SU-DHL-6 (cell line): ENCODE measurements at regions not wholly inside any gene's neighbourhood (a gene's known extent, or its start where the extent isn't known, plus 50 kb on each side); places are given as distances from the start of the nearest gene placed in this dataset.
"Not testable (repeated sequence)": the region's sequence is repeated elsewhere in the genome, so short reads cannot be mapped to it uniquely, and the experiment has no call there.

Experiments
- H2AFZ ChIP-seq: fragments of 200-600 bp; sonication (generic); 2 replicates; pipeline ENCODE4 v1.6.1; 2014; ENCODE audit warnings: low read depth, mild to moderate bottlenecking, moderate library complexity, mixed read lengths, antibody characterized with exemption, low read length; ENCODE audit not compliant: severe bottlenecking
- H3F3A ChIP-seq: fragments of 200-600 bp; shearing (Covaris generic); 2 replicates; pipeline ENCODE4 v1.6.0; 2016; ENCODE audit warnings: antibody characterized with exemption, mild to moderate bottlenecking; ENCODE audit not compliant: insufficient read depth
- H3K27ac ChIP-seq: fragments of 200-600 bp; sonication (generic); 2 replicates; pipeline ENCODE4 v1.5.1; 2016; ENCODE audit warnings: low read depth, mild to moderate bottlenecking, low read length, moderate library complexity, mixed read lengths
- H3K27me3 ChIP-seq: fragments of 200-600 bp; sonication (generic), shearing (Covaris generic); 2 replicates; pipeline ENCODE4 v1.6.0; 2014; ENCODE audit warnings: mild to moderate bottlenecking, low read length
- H3K36me3 ChIP-seq: fragments of 200-600 bp; sonication (generic); 2 replicates; pipeline ENCODE4 v1.6.1; 2014; ENCODE audit warnings: mild to moderate bottlenecking, low read length, mixed read lengths
- H3K4me2 ChIP-seq: fragments of 300-600, 200-600 bp; shearing (Covaris generic), sonication (generic); 2 replicates; pipeline ENCODE4 v1.6.0; 2014; ENCODE audit warnings: low read length, low read depth, mild to moderate bottlenecking; ENCODE audit not compliant: poor library complexity, severe bottlenecking
- H3K4me3 ChIP-seq: fragments of 200-600 bp; sonication (generic); 2 replicates; pipeline ENCODE4 v1.5.1; 2014; ENCODE audit warnings: antibody characterized with exemption, low read length, mild to moderate bottlenecking, mixed read lengths; ENCODE audit not compliant: insufficient read depth, poor library complexity, severe bottlenecking
- H3K79me2 ChIP-seq: fragments of 200-600 bp; sonication (generic); 2 replicates; pipeline ENCODE4 v1.6.1; 2014; ENCODE audit warnings: mild to moderate bottlenecking, low read length, moderate library complexity; ENCODE audit not compliant: insufficient read depth
- H3K9ac ChIP-seq: fragments of 200-600 bp; sonication (generic); 2 replicates; pipeline ENCODE4 v1.7.0; 2014; ENCODE audit warnings: mild to moderate bottlenecking, low read length
- H3K9me2 ChIP-seq: fragments of 200-600 bp; sonication (generic); replicated peaks from 2 replicates; pipeline ENCODE4 v1.6.1; 2014; ENCODE audit warnings: low read length; ENCODE audit not compliant: insufficient read depth
- H3K9me3 ChIP-seq: fragments of 200-600 bp; sonication (generic); 2 replicates; pipeline ENCODE4 v1.6.1; 2014; ENCODE audit warnings: low read length, mixed read lengths; ENCODE audit not compliant: insufficient read depth
- H4K20me1 ChIP-seq: fragments of 200-600 bp; sonication (generic); 2 replicates; pipeline ENCODE4 v1.6.1; 2014; ENCODE audit warnings: low read depth, mild to moderate bottlenecking, antibody characterized with exemption, low read length, moderate library complexity, mixed read lengths
- EZH2phosphoT487 ChIP-seq: fragments of 200-600 bp; sonication (generic), shearing (Covaris generic); conservative IDR thresholded peaks from 2 replicates; pipeline ENCODE4 v1.6.1; 2018; ENCODE audit warnings: mild to moderate bottlenecking, antibody characterized with exemption, low read length, moderate library complexity, mixed read lengths
- TF ChIP-seq, protein P1 (sequence below): fragments of 200-600 bp; sonication (generic); IDR thresholded peaks from one replicate; pipeline ENCODE4 v1.5.1; 2017; ENCODE audit warnings: antibody characterized with exemption, mild to moderate bottlenecking, low read length, moderate library complexity; ENCODE audit not compliant: insufficient read depth, poor library complexity, severe bottlenecking

DNA sequence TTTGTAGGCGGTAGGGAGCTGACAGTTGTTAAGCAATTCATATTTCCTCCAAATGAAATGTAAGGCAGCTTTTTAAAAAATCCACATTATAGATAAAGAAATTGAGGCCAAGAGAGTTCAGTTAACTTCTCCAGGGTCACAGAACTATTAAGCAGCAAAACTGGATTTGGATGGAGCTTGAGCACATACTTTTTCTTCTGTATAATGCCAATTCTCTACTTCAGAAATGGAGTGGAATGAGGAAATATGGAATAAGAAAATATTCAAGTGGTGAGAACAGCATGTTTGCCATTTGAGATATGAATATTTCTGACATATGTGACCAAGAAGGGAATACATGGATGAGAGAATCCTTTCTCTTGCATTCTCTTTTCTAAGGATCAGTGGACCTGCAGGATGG is 233.1 kb downstream of the FOXG1 start:
- Histone ChIP-seq H3K9me2 (no peaks in the 10 kb centered on the region), H4K20me1 (no peaks in the 10 kb centered on the region), H3K79me2 (no peaks in the 10 kb centered on the region), H3K4me2 (no peak overlapping the region), H3F3A (no peaks in the 10 kb centered on the region), H2AFZ (no peak overlapping the region), H3K9ac (no peak overlapping the region), H3K27ac (no peak overlapping the region), H3K36me3 (no peaks in the 10 kb centered on the region), H3K4me3 (no peak overlapping the region), H3K27me3 (no peaks in the 10 kb centered on the region), H3K9me3 (no peaks in the 10 kb centered on the region)
- TF ChIP-seq, protein P1, sequence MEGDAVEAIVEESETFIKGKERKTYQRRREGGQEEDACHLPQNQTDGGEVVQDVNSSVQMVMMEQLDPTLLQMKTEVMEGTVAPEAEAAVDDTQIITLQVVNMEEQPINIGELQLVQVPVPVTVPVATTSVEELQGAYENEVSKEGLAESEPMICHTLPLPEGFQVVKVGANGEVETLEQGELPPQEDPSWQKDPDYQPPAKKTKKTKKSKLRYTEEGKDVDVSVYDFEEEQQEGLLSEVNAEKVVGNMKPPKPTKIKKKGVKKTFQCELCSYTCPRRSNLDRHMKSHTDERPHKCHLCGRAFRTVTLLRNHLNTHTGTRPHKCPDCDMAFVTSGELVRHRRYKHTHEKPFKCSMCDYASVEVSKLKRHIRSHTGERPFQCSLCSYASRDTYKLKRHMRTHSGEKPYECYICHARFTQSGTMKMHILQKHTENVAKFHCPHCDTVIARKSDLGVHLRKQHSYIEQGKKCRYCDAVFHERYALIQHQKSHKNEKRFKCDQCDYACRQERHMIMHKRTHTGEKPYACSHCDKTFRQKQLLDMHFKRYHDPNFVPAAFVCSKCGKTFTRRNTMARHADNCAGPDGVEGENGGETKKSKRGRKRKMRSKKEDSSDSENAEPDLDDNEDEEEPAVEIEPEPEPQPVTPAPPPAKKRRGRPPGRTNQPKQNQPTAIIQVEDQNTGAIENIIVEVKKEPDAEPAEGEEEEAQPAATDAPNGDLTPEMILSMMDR: no peak
- TF ChIP-seq EZH2phosphoT487: no peak

DNA sequence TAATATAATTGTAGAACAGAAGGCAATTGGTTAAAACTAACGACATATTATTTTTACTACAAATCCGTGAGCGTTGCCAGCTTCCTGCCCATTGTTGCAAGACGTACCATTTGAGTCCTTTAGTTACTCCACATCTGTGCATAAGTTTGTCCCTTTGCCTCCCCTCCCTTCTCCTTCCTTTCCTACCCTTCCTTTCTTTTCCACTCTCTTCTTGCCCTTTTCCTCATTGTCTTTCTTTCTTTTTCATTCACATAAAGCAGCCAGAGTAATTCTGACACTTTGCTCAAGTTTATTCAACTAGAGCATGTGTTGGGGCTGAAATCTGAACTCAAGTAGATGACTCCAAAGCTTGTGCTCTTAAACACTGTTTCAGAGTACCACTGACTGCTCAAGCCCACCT is 239.1 kb downstream of the FOXG1 start:
- Histone ChIP-seq H3K9me3 (no peaks in the 10 kb centered on the region), H3K9me2 (no peaks in the 10 kb centered on the region)
- TF ChIP-seq, protein P1: no peak
- TF ChIP-seq EZH2phosphoT487: no peak

DNA sequence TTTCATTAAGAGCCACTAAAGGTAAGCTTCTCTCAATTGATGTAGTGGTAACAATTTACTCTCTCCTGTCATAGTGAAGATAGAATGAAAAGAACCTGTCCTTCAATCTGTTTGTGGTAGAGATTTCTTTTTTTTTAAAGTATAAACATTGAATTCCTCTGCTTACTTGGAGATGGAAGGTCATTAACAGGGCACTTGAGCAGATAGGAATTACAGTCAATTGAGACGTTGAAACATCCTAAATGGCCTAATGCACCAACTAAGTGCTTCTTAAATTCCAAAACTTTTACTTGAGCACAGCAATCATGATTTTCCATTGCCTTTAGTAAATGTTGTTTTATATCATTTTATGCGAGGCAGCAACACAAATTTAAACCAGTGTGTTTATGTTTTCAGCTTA is 241.4 kb downstream of the FOXG1 start:
- no peaks in the 10 kb centered on the region for H3K9me2 ChIP-seq
- H2AFZ ChIP-seq: no peak overlapping the region
- H3K9ac ChIP-seq: no peak overlapping the region
- H4K20me1 ChIP-seq: no peaks in the 10 kb centered on the region
- H3K27ac ChIP-seq: no peak overlapping the region
- no peak for TF ChIP-seq EZH2phosphoT487
- H3K27me3 ChIP-seq: no peaks in the 10 kb centered on the region
- H3K4me2 ChIP-seq: no peak overlapping the region
- H3K36me3 ChIP-seq: no peaks in the 10 kb centered on the region
- H3K9me3 ChIP-seq: no peaks in the 10 kb centered on the region
- no peaks in the 10 kb centered on the region for H3F3A ChIP-seq
- H3K79me2 ChIP-seq: no peaks in the 10 kb centered on the region
- no peak overlapping the region for H3K4me3 ChIP-seq

More for the DNA sequence above, 239.1 kb downstream of the FOXG1 start:
- H3K4me2 ChIP-seq: no peak overlapping the region
- peak overlapping the region; percentile 2 for H2AFZ ChIP-seq
- no peaks in the 10 kb centered on the region for H3K79me2 ChIP-seq
- H3K27me3 ChIP-seq: no peaks in the 10 kb centered on the region
- H3F3A ChIP-seq: no peaks in the 10 kb centered on the region
- no peak overlapping the region for H3K9ac ChIP-seq
- no peaks in the 10 kb centered on the region for H4K20me1 ChIP-seq
- no peak overlapping the region for H3K4me3 ChIP-seq
- no peaks in the 10 kb centered on the region for H3K36me3 ChIP-seq
- no peak overlapping the region for H3K27ac ChIP-seq

DNA sequence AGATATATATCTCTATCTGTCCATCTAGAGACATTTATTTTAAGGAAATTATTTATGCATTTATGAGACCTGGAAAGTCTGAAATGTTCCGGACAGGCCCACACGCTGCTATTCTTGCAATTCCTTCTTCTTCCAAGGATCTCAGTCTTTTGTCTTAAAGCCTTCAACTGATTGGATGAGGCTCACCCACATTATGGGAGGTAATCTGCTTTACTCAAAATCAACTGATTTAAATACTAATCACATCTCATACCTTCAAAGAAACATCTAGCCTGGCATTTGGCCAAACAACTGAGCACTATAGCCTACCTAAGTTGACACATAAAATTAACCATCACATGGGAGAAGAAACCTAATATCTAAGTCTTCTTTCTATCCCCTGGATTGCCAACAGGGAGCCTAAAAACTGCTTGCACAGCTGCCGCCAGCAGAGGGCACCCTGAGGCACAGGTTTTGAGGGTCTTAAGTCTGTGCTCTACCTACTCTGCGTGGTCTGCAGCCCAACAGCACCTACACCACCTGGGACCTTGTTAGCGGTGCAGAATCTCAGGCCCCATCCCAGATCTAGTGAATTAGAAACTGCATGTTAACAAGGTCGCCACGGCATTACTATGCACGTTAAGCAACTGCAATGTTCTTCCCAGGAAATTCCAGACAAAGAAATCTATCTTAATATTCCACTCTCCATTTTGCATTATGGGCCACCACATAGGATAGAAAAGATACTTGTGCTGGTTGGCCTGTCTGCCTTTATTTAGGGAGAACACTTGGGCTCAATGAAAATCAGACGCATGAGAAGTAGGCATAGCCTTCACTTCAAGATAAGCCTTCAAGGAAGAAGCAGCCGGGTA is 249.7 kb downstream of the FOXG1 start:
- no peaks in the 10 kb centered on the region for H3K27me3 ChIP-seq
- no peaks in the 10 kb centered on the region for H3K9me3 ChIP-seq
- no peak overlapping the region for H3K27ac ChIP-seq
- H4K20me1 ChIP-seq: no peaks in the 10 kb centered on the region
- no peak overlapping the region for H2AFZ ChIP-seq
- H3K79me2 ChIP-seq: no peaks in the 10 kb centered on the region
- TF ChIP-seq, protein P1: peak; percentile 84
- no peak for TF ChIP-seq EZH2phosphoT487
- no peak overlapping the region for H3K9ac ChIP-seq
- H3K4me2 ChIP-seq: no peak overlapping the region
- no peak overlapping the region for H3K4me3 ChIP-seq
- H3K36me3 ChIP-seq: no peaks in the 10 kb centered on the region
- H3F3A ChIP-seq: no peaks in the 10 kb centered on the region
- H3K9me2 ChIP-seq: no peaks in the 10 kb centered on the region

DNA sequence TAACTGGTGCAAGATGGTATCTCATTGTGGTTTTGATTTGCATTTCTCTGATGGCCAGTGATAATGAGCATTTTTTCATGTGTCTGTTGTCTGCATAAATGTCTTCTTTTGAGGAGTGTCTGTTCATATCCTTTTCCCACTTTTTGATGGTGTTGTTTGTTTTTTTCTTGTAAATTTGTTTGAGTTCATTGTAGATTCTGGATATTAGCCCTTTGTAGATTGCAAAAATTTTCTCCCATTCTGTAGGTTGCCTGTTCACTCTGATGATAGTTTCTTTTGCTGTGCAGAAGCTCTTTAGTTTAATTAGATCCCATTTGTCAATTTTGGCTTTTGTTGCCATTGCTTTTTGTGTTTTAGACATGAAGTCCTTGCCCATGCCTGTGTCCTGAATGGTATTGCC is 256.9 kb downstream of the FOXG1 start:
- H3K36me3 ChIP-seq, H2AFZ ChIP-seq, H3K4me3 ChIP-seq, H3K9ac ChIP-seq, H3F3A ChIP-seq, H3K4me2 ChIP-seq, H3K79me2 ChIP-seq, H4K20me1 ChIP-seq, H3K27me3 ChIP-seq, H3K9me3 ChIP-seq, H3K27ac ChIP-seq, H3K9me2 ChIP-seq: not testable (repeated sequence)

DNA sequence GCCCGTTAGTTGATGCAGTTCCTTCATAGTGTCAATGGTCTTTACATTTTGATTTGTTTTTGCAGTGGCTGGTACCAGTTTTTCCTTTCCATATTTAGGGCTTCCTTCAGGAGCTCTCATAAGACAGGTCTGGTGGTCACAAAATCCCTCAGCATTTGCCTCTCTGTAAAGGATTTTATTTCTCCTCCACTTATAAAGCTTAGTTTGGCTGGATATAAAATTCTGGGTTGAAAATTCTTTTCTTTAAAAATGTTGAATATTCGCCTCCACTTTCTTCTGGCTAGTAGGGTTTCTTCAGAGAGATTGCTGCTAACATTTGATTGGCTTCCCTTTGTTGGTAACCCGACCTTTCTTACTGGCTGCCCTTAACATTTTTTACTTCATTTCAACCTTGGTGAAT is 260.9 kb downstream of the FOXG1 start:
- not testable (repeated sequence) for H3K27me3 ChIP-seq, H3K9ac ChIP-seq, H2AFZ ChIP-seq, H3K4me2 ChIP-seq, H3K4me3 ChIP-seq, H3K9me2 ChIP-seq, H3K36me3 ChIP-seq, H3K27ac ChIP-seq, H4K20me1 ChIP-seq, H3F3A ChIP-seq, H3K79me2 ChIP-seq, H3K9me3 ChIP-seq
